ENCODE measurements at regions not wholly inside any gene's neighbourhood (a gene's known extent, or its start where the extent isn't known, plus 50 kb on each side); places are given as distances from the start of the nearest gene placed in this dataset.
"Not testable (repeated sequence)": the region's sequence is repeated elsewhere in the genome, so short reads cannot be mapped to it uniquely, and the experiment has no call there.

DNA sequence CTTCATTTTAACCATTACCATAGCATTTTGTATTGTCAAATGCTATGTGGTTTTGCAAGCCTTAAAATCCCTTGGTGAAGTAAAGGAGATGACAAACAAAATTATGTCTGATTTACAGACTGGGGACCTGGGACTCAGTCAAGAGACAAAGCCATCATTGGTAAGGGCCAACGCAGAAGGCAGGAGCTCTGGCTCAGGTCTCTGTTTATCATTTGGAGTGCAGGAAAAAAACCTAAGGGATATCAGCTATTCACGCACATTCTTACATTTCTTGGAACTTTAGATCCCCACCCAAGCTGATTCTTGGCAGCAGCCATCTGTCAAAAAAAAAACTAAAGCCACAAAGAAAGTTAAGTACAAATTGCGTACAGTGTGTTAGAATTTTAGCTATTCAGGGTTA, 731.9 kb downstream of the STPG2 start:
- H3K27me3 ChIP-seq: no peaks in the 10 kb centered on the region
- 54% methylated on average over 3 of the region's 3 CpGs for WGBS
- no peaks in the 10 kb centered on the region for H3K36me3 ChIP-seq
- TF ChIP-seq POLR2A (IDR thresholded peaks at IDR 0.05): no peak
- no peak for TF ChIP-seq POLR2AphosphoS5 (IDR thresholded peaks at IDR 0.05)
- TF ChIP-seq, protein P1, sequence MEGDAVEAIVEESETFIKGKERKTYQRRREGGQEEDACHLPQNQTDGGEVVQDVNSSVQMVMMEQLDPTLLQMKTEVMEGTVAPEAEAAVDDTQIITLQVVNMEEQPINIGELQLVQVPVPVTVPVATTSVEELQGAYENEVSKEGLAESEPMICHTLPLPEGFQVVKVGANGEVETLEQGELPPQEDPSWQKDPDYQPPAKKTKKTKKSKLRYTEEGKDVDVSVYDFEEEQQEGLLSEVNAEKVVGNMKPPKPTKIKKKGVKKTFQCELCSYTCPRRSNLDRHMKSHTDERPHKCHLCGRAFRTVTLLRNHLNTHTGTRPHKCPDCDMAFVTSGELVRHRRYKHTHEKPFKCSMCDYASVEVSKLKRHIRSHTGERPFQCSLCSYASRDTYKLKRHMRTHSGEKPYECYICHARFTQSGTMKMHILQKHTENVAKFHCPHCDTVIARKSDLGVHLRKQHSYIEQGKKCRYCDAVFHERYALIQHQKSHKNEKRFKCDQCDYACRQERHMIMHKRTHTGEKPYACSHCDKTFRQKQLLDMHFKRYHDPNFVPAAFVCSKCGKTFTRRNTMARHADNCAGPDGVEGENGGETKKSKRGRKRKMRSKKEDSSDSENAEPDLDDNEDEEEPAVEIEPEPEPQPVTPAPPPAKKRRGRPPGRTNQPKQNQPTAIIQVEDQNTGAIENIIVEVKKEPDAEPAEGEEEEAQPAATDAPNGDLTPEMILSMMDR (IDR thresholded peaks at IDR 0.05): no peak
- no peak for TF ChIP-seq EP300 (IDR thresholded peaks at IDR 0.05)
- DNase-seq (ENCODE audit: low spot score in 2 of 2): no peak
- H3K27ac ChIP-seq: no peak overlapping the region
- H3K4me3 ChIP-seq: no peak overlapping the region
- no peaks in the 10 kb centered on the region for H3K9me3 ChIP-seq
- no peaks in the 10 kb centered on the region for H3K4me1 ChIP-seq

DNA sequence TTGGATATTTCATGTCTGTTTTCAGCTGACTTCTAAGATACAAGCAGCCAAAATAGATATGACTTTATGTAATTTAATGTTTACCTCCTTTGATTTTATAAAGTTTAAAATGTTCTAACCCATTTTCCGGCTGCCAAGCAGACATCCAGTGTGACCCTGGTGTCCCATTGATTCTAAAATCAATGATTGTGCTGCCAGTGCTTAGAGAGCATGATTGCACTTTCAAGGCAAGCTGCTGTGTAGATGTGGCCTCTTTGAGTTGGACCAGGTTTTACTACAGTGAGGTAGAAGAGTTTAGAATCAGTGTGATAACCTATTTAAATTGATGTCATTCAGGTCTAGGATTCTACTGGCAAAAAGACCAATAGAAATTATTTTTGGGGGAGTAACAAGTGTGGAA, 730.9 kb downstream of the STPG2 start:
- TF ChIP-seq, protein P1 (IDR thresholded peaks at IDR 0.05): no peak
- TF ChIP-seq POLR2A (IDR thresholded peaks at IDR 0.05) (no peak), POLR2AphosphoS5 (IDR thresholded peaks at IDR 0.05) (no peak), EP300 (IDR thresholded peaks at IDR 0.05) (no peak)
- Histone ChIP-seq H3K27ac (no peak overlapping the region), H3K36me3 (no peaks in the 10 kb centered on the region), H3K4me3 (no peak overlapping the region), H3K9me3 (no peaks in the 10 kb centered on the region), H3K27me3 (no peaks in the 10 kb centered on the region), H3K4me1 (no peaks in the 10 kb centered on the region)
- no peak for DNase-seq (ENCODE audit: low spot score in 2 of 2)
- 78% methylated on average over 1 of the region's 1 CpG for WGBS

DNA sequence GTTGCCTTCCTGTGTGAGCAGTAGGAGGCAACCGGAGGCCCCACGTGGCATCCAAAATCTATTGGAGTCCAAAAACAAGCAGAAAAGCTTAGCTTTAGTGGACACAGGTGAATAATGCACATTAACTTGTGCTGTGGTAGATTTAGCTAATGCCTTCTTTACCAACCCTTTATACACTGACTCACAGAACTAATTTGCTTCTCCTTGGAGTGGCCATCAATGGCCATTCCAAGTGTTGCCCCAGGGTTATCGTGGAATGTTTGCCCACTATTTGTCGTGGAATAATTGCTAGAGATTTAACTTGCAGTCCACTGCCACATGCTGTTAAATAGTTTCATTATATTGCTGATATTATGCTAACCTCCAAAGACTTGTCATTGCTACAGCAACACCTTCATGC, 729.1 kb downstream of the STPG2 start:
- no peak for DNase-seq (ENCODE audit: low spot score in 2 of 2)
- peaks cover 8% of the 10 kb centered on the region for H3K9me3 ChIP-seq
- 85% methylated on average over 4 of the region's 4 CpGs for WGBS
- no peak for TF ChIP-seq POLR2A (IDR thresholded peaks at IDR 0.05)
- TF ChIP-seq POLR2AphosphoS5 (IDR thresholded peaks at IDR 0.05): no peak
- no peak for TF ChIP-seq EP300 (IDR thresholded peaks at IDR 0.05)
- TF ChIP-seq, protein P1 (IDR thresholded peaks at IDR 0.05): no peak
- H3K36me3 ChIP-seq: no peaks in the 10 kb centered on the region
- no peak overlapping the region for H3K4me3 ChIP-seq
- no peaks in the 10 kb centered on the region for H3K4me1 ChIP-seq
- H3K27ac ChIP-seq: no peak overlapping the region
- no peaks in the 10 kb centered on the region for H3K27me3 ChIP-seq

DNA sequence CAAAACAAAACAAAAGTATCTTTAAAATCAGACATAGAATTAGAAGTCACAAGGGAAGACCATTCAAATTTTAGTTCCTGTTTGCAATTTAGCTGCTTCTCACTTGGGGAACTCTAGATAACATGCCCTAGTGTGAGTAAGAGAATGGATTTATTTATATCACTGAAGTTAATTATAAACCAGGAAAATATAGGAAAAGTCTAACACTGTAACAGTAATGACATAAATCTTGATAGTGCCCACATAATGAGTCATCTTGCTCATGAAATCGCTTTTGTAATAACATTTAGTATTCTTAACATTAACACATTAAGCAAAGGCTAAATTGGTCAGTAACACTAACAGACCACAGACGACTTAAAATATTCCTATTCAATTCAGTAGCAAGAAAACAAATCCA, 710.7 kb downstream of the STPG2 start:
- Histone ChIP-seq H3K9me3 (peaks cover 8% of the 10 kb centered on the region), H3K27me3 (no peaks in the 10 kb centered on the region), H3K4me1 (no peaks in the 10 kb centered on the region), H3K4me3 (no peak overlapping the region), H3K36me3 (no peaks in the 10 kb centered on the region), H3K27ac (no peak overlapping the region)
- WGBS: 81% methylated on average over 2 of the region's 2 CpGs
- DNase-seq (ENCODE audit: low spot score in 2 of 2): no peak
- TF ChIP-seq, protein P1 (IDR thresholded peaks at IDR 0.05): no peak
- TF ChIP-seq EP300 (IDR thresholded peaks at IDR 0.05) (no peak), POLR2AphosphoS5 (IDR thresholded peaks at IDR 0.05) (no peak), POLR2A (IDR thresholded peaks at IDR 0.05) (no peak)

DNA sequence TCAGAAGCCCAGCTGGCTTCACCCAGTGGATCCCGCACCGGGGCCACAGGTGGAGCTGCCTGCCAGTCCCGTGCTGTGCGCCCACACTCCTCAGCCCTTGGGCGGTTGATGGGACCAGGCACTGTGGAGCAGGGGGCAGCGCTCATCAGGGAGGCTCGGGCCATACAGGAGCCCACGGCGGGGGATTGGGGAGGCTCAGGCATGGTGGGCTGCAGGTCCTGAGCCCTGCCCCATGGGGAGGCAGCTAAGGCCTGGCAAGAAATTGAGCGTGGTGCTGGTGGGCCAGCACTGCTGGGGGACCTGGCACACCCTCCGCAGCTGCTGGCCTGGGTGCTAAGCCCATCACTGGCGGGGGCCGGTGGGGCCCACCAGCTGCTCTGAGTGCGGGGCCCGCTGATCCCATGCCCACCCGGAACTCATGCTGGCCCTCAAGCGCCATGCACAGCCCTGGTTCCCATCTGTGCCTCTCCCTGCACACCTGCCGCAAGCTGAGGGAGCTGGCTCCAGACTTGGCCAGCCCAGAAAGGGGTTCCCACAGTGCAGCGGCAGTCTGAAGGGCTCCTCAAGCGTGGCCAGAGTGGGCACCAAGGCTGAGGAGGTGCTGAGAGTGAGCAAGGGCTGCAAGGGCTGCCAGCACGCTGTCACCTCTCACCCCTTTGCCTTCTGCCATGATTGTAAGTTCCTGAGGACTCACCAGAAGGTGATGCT, 705.1 kb downstream of the STPG2 start:
- WGBS: no CpG with 5 or more reads among the region's 21 CpGs
- DNase-seq (ENCODE audit: low spot score in 2 of 2): not testable (repeated sequence)

DNA sequence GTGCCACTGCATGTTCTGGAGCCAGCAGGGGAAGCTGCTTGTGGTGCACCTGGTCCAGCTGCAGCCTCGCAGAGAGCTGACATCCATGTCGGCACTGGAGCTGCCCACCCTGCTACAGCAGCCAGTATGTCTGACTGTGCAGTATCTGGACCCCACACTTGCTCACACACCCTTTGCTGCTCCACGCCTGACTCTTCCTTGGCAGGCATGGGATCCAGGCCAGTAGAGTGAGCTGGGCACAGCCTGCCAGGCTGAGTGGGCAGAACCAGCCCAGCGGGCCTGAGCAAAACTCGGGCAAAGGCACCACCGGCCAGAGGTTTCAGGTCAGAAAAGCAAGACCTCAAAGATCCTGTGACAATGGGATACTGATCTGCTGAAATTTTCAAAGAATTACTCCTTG, 690.1 kb downstream of the STPG2 start:
- WGBS: 83% methylated on average over 4 of the region's 6 CpGs
- DNase-seq (ENCODE audit: low spot score in 2 of 2): no peak
- Histone ChIP-seq H3K27ac (no peak overlapping the region), H3K4me1 (no peaks in the 10 kb centered on the region), H3K27me3 (no peaks in the 10 kb centered on the region), H3K9me3 (peaks cover 23% of the 10 kb centered on the region), H3K36me3 (no peaks in the 10 kb centered on the region), H3K4me3 (no peak overlapping the region)
- TF ChIP-seq, protein P1 (IDR thresholded peaks at IDR 0.05): no peak
- TF ChIP-seq EP300 (IDR thresholded peaks at IDR 0.05): no peak
- TF ChIP-seq POLR2A (IDR thresholded peaks at IDR 0.05): no peak
- TF ChIP-seq POLR2AphosphoS5 (IDR thresholded peaks at IDR 0.05): no peak

More for the DNA sequence above, 705.1 kb downstream of the STPG2 start:
- H3K27me3 ChIP-seq, H3K4me3 ChIP-seq, H3K27ac ChIP-seq, H3K36me3 ChIP-seq, H3K4me1 ChIP-seq: not testable (repeated sequence)
- H3K9me3 ChIP-seq: peaks cover 11% of the 10 kb centered on the region

Measured in suprapubic skin (tissue), 4 donors.